GM21390 (cell line): ENCODE measurements at regions not wholly inside any gene's neighbourhood (a gene's known extent, or its start where the extent isn't known, plus 50 kb on each side); places are given as distances from the start of the nearest gene placed in this dataset.

Experiments
- ATAC-seq: cut with Tn5 transposase; IDR thresholded peaks from one replicate; pipeline ENCODE4 v1.9.1; 2021; ENCODE audit not compliant: unreplicated experiment

GRCh38 chr3:148331081-148331846, 366.4 kb upstream of the AGTR1 start:
- peak; percentile 62 for ATAC-seq

DNA sequence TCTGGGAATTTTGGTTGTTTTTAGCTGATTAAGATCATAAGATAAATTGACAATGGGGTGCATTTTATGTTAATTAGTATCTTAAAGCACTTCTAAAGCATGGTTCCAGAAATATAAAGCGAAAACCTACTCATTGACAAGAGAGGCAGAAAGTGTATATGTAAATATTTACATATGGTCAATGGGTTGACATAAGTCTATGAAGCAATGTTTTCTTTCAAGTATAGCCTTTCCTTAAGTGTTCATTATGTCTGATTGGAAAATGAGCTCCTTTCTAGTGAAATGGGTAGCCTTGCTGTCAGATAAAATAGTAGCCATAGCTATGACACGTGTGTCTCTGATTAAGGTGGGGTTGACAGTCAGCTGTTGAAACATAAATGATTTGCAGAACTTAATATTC, 365.2 kb upstream of the AGTR1 start:
- no peak for ATAC-seq

DNA sequence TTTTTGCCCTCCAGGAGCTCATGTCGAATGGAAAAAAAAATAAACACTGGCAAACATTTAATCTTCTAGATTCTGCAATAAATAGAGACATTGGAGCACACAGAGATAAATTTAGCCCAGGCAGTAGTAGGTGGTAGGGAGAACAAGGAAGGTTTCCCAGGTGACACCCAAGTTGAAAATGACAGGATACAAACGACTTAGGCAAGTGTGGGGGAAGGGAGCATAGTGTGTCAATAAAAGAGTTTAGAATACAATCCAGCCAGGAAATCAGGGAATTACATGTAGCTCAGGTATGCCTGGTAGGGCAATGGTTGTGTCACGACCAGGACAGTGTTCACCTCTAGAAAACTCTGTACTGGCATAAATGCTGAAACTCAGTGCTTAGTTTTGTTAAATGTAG, 364.6 kb upstream of the AGTR1 start:
- ATAC-seq, result no peak

- ATAC-seq, result no peak
Measured at GRCh38 chr3:148335612-148336011, 362.1 kb upstream of the AGTR1 start.

DNA sequence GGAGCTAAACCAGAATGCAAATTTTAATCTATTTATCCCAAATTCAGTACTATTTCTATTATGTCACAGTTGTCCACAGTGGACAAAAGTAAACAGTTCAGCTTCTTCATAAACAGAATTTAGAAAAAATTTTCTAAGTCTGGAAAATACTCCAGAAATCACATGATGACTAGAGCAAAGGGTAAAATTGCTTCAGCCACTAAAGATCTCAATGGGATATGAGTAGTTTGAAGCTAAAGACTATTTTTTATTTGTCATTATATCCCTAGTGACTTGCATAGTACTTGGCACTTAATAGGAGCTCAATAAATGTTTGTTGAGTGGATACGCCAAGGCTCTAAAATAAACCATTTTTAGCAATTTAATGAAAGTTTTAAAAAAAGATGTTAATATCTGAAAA, 354.3 kb upstream of the AGTR1 start:
- ATAC-seq, result no peak

DNA sequence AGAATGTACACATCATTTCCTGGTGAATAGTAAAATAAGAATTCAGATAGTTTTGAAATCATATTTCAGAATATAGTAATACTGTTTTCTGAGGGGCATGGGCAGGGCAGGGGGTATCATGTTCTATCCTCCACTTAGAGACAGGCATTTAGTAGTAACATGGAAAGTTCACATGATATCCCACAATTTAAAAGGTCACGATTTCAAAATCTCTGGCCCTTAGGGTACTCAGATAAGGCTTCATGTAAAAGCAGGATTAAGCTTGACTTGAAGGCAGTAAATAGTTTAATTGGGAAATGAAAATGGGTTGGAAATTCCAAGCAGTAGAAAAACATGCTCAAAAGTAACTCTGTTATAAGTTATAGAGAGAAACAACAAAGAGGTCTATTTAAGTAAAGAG, 353.2 kb upstream of the AGTR1 start:
- no peak for ATAC-seq

GRCh38 chr3:148360051-148360450, 337.7 kb upstream of the AGTR1 start:
- no peak for ATAC-seq

GRCh38 chr3:148366743-148367410, 330.8 kb upstream of the AGTR1 start:
- peak; percentile 64 for ATAC-seq

GRCh38 chr3:148367756-148368155, 329.9 kb upstream of the AGTR1 start:
- no peak for ATAC-seq

DNA sequence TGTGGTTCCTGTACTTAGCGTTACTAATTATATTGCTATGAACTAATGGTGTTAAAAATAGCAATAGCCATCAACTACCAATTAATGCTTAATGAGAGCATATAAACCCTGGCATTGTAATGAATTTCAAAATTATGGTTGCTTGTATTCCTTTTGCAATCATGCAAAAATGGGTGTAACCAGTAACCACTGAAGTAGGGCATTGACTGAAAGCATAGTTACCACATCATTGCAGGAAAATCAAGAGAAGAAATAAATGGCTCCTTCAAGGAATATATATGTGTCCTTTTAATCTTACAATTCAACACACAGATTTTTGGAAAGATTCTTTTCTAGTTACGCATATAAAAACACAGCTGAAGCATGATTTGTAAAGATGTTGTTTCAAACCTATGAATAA, 328.3 kb upstream of the AGTR1 start:
- no peak for ATAC-seq

- no peak for ATAC-seq
Measured at GRCh38 chr3:148372206-148372875, 325.4 kb upstream of the AGTR1 start.

DNA sequence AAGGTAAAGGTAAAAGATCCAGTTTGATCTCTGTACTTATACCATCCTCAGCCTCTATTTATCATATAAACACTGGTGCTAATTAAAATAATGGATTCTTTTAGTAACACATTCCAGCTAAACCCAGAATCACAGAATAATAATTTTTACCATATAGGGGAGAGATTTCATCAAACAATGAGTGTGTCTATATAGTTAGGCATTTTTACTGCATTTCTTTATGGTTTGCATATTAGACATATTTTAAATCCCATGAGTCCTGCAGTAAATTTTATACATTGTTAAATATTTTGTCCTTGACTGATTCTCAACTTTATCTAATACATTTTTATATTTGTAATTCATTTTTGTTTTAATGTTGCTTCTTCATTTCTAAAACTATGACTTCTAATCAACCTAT, 323.7 kb upstream of the AGTR1 start:
- no peak for ATAC-seq

DNA sequence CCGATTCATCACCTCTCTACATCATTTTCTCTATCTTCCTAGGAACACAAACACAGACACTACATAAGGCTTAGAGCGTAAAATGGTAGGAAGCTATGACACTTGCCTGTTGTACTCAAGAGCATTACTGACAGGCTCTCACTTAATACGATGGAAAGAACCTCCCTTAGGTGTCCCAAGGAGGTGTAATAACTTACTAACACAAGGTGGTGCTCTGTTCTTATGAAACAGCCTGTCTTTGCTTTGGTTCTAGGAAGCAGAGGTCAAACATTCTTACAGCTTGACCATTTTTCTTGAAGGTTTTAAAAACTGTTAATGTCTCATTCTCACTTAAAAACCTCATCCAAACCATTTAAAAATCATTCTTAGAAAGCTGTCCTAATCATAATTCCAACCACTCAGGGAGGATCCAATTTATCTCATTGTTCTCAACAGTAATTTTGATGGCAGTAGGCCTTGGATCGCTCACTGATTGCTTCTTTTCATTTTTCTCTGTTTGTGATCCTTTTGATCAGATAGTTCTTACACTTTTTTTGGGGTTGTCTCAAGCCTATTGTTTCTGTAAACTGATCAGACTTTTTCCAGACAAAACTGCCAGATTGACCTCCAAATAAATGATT, 317.8 kb upstream of the AGTR1 start:
- peak; percentile 91 for ATAC-seq

GRCh38 chr3:148381051-148381450, 316.7 kb upstream of the AGTR1 start:
- no peak for ATAC-seq

GRCh38 chr3:148389916-148390315, 307.8 kb upstream of the AGTR1 start:
- no peak for ATAC-seq

- ATAC-seq, result no peak
Measured at GRCh38 chr3:148395821-148396220, 301.9 kb upstream of the AGTR1 start.

DNA sequence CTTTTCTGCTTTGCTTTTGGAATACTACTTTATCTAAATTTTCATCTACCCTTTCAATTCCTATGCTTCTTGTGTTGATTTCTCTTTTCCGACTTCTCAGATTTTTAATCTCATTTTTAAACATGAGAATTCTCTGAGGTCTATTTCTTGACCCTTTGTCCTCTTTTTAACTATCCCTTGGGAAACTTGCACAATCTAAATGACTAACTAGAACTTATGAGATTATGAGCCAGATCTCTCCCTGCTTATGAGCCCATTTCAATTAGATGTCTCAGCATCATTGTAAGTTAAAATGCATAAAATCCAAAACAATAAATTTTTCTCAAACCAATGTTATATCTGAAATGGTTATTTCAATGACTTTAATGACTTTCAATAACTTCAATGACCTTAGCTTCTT, 296.9 kb upstream of the AGTR1 start:
- no peak for ATAC-seq

DNA sequence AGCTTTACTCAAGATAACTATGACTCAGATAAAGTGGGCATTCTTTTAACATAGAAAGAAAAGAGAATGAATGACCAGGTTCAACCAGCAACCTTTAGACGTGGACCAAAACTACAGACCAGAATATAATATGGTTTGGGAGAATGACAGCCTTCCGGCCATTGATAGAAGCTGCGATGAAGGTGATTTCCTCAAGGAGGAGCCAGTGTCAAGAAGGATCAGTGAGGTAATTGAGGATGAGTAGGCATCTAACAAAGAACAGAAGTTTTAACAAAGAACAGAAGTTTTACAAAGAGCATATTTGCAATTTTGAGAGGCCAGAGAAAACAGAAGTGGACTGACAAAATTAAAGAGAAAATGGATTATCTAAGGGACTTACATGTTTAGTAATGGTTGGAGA, 289.0 kb upstream of the AGTR1 start:
- ATAC-seq, result no peak

GRCh38 chr3:148420242-148420641, 277.5 kb upstream of the AGTR1 start:
- no peak for ATAC-seq

DNA sequence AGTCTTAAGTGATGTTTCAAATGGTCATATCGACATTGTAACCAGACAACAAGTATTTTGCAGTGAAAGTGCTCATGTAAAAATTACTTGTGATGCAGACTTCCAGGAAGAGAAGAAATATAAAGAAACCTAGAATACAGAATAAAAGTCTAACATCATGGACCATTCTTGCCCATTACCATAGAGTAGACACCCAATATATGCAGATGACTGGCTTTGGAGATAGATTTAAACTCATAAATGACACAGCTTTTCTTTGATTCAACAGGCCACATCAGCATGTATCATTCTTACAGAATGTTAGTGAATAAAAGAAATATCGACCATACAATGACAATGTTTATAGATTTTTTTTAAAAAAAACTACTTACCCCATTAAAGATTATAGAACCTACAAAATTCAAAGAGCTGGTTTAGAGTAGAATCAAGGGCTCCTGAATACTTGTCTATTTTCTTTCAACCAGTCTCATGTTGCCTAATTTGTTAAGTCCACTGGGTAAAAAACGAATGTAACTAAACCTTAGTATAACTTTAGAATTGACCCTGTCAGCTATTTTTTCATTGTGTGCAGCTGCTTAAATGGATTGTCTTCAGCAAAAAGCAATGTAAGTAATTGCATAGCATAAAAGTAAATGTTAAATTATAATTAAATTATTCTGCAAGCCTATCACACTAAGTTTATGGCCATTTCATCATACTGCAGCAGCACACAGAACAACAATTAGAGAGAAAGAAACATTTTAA, 268.7 kb upstream of the AGTR1 start:
- ATAC-seq, result no peak

DNA sequence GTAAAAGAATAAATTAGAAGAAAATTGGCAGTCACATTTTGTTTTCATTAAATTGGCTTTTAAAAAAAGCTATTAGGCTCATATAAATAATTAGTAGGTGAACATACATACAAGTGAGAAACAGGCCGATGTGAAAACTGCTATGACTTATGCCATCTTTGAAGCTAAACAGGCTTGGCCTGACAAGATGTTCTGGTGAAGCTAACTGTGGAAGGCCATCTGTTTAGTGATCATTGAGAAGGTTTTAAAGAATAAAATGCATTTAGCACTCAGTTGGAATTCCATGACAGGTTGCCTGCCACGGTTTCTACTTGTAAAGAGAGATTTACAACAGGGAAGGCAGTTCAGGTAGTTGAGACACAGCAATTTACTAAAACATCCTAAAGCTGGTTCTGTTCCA, 264.0 kb upstream of the AGTR1 start:
- no peak for ATAC-seq
